Astrocyte (in vitro differentiated cells and primary cell): ENCODE measurements at regions not wholly inside any gene's neighbourhood (a gene's known extent, or its start where the extent isn't known, plus 50 kb on each side); places are given as distances from the start of the nearest gene placed in this dataset.

ENCODE experiments used
- DNase-seq: peaks from one replicate; pipeline ENCODE4 v3.0.0-alpha.2; 2010; ENCODE audit warnings: low read depth
- FAIRE-seq: peaks from 2 replicates; lab custom pipeline; 2011; peaks lifted over from hg19 to GRCh38; lab: Jason Lieb, UNC
- H2AFZ ChIP-seq: 2 replicates; pipeline ENCODE4 v1.6.0; 2012; ENCODE audit warnings: low read depth, low read length, inconsistent platforms
- H3K27ac ChIP-seq: 2 replicates; pipeline ENCODE4 v1.5.1; 2011; ENCODE audit warnings: low read depth, low read length, inconsistent platforms
- H3K27me3 ChIP-seq: 2 replicates; pipeline ENCODE4 v1.6.0; 2011; ENCODE audit warnings: low read length, inconsistent platforms; ENCODE audit not compliant: insufficient read depth
- H3K36me3 ChIP-seq: 2 replicates; pipeline ENCODE4 v1.5.1; 2011; ENCODE audit warnings: low read length, inconsistent platforms; ENCODE audit not compliant: insufficient read depth
- H3K4me1 ChIP-seq: 2 replicates; pipeline ENCODE4 v1.5.1; 2011; ENCODE audit warnings: low read length, inconsistent platforms; ENCODE audit not compliant: insufficient read depth
- H3K4me2 ChIP-seq: 2 replicates; pipeline ENCODE4 v1.6.0; 2012; ENCODE audit warnings: low read length, inconsistent platforms
- H3K4me3 ChIP-seq: 2 replicates; pipeline ENCODE4 v1.5.1; 2011; ENCODE audit warnings: low read depth, mild to moderate bottlenecking, low read length, inconsistent platforms; ENCODE audit not compliant: insufficient read depth
- H3K79me2 ChIP-seq: 2 replicates; pipeline ENCODE4 v1.6.0; 2012; ENCODE audit warnings: mild to moderate bottlenecking, low read length, inconsistent platforms; ENCODE audit not compliant: insufficient read depth
- H3K9ac ChIP-seq: 2 replicates; pipeline ENCODE4 v1.6.0; 2012; ENCODE audit warnings: mild to moderate bottlenecking, low read length, inconsistent platforms
- H3K9me3 ChIP-seq: 2 replicates; pipeline ENCODE4 v1.5.1; 2012; ENCODE audit warnings: low read depth, mild to moderate bottlenecking, low read length, inconsistent platforms; ENCODE audit not compliant: insufficient read depth
- H4K20me1 ChIP-seq: 2 replicates; pipeline ENCODE4 v1.6.0; 2012; ENCODE audit warnings: low read length, inconsistent platforms; ENCODE audit not compliant: insufficient read depth
- H3K27ac Mint-ChIP-seq: one replicate; pipeline ENCODE4 v1.8.0; 2021; ENCODE audit warnings: mild to moderate bottlenecking, mixed read lengths; ENCODE audit not compliant: unreplicated experiment
- H3K27me3 Mint-ChIP-seq: one replicate; pipeline ENCODE4 v1.8.0; 2021; ENCODE audit warnings: low read depth, mixed read lengths; ENCODE audit not compliant: unreplicated experiment
- H3K36me3 Mint-ChIP-seq: one replicate; pipeline ENCODE4 v1.8.0; 2021; ENCODE audit warnings: low read depth, mixed read lengths; ENCODE audit not compliant: unreplicated experiment
- H3K4me1 Mint-ChIP-seq: one replicate; pipeline ENCODE4 v1.8.0; 2021; ENCODE audit warnings: low read depth, mixed read lengths; ENCODE audit not compliant: unreplicated experiment
- H3K4me3 Mint-ChIP-seq: one replicate; pipeline ENCODE4 v1.8.0; 2021; ENCODE audit warnings: mild to moderate bottlenecking, moderate library complexity, mixed read lengths; ENCODE audit not compliant: unreplicated experiment
- H3K9me3 Mint-ChIP-seq: one replicate; pipeline ENCODE4 v1.8.0; 2021; ENCODE audit warnings: mild to moderate bottlenecking, mixed read lengths; ENCODE audit not compliant: unreplicated experiment
- EZH2 ChIP-seq: IDR thresholded peaks from 2 replicates; pipeline ENCODE4 v1.6.1; 2012; ENCODE audit warnings: mild to moderate bottlenecking, low read length, inconsistent platforms; ENCODE audit not compliant: insufficient read depth
- TF ChIP-seq, protein P1 (sequence below): IDR thresholded peaks from 2 replicates; pipeline ENCODE4 v1.5.1; 2011; ENCODE audit warnings: low read depth, mild to moderate bottlenecking, inconsistent platforms, low read length, moderate library complexity; ENCODE audit not compliant: insufficient read depth

DNA sequence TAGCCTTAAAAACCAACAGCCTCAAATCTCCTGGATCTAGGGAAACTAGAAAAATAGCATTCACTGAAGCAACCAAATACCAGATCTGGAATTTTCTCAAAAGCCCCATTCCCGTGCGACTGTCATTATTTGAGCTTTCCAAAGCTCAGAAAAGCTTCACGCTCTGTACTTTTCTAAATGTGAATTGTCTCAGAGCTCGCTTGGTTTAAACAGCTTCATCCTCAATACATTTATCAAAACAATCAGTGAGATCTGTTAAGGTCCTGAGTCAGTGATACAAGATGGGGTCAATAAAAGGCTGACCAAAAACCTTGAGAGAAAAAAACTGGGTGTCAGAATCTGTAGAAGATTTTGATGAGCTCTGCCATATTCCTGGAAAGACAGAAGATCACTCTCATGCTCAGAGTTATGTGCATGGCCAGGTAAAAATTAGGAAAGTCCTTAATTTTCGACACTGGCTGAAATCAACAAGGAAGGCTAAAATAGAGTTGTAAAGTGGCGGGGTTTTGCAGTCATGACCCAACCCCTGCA lies 60.2 kb upstream of the VPREB1 start:
- H3K36me3 Mint-ChIP-seq = no peaks in the 10 kb centered on the region
- Histone ChIP-seq H3K79me2 (no peaks in the 10 kb centered on the region), H3K9me3 (no peaks in the 10 kb centered on the region), H3K4me2 (no peak overlapping the region), H3K9ac (no peak overlapping the region), H3K4me1 (no peaks in the 10 kb centered on the region), H2AFZ (no peak overlapping the region), H3K36me3 (no peaks in the 10 kb centered on the region), H4K20me1 (no peaks in the 10 kb centered on the region), H3K27me3 (peaks cover 28% of the 10 kb centered on the region), H3K4me3 (no peak overlapping the region), H3K27ac (no peak overlapping the region)
- H3K4me1 Mint-ChIP-seq = no peaks in the 10 kb centered on the region
- H3K27me3 Mint-ChIP-seq = peaks cover 88% of the 10 kb centered on the region
- no peak overlapping the region for H3K27ac Mint-ChIP-seq
- peaks cover 9% of the 10 kb centered on the region for H3K9me3 Mint-ChIP-seq
- no peak overlapping the region for H3K4me3 Mint-ChIP-seq
- FAIRE-seq (no peak), DNase-seq (no peak)
- TF ChIP-seq EZH2 = no peak
- TF ChIP-seq, protein P1, sequence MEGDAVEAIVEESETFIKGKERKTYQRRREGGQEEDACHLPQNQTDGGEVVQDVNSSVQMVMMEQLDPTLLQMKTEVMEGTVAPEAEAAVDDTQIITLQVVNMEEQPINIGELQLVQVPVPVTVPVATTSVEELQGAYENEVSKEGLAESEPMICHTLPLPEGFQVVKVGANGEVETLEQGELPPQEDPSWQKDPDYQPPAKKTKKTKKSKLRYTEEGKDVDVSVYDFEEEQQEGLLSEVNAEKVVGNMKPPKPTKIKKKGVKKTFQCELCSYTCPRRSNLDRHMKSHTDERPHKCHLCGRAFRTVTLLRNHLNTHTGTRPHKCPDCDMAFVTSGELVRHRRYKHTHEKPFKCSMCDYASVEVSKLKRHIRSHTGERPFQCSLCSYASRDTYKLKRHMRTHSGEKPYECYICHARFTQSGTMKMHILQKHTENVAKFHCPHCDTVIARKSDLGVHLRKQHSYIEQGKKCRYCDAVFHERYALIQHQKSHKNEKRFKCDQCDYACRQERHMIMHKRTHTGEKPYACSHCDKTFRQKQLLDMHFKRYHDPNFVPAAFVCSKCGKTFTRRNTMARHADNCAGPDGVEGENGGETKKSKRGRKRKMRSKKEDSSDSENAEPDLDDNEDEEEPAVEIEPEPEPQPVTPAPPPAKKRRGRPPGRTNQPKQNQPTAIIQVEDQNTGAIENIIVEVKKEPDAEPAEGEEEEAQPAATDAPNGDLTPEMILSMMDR = no peak

- Histone ChIP-seq H3K9ac (no peak overlapping the region), H4K20me1 (no peaks in the 10 kb centered on the region), H3K4me1 (no peaks in the 10 kb centered on the region), H3K27me3 (peaks cover 29% of the 10 kb centered on the region), H3K9me3 (no peaks in the 10 kb centered on the region), H3K36me3 (no peaks in the 10 kb centered on the region), H3K4me3 (no peak overlapping the region), H3K27ac (no peak overlapping the region), H3K79me2 (no peaks in the 10 kb centered on the region), H2AFZ (no peak overlapping the region), H3K4me2 (no peak overlapping the region)
- no peaks in the 10 kb centered on the region for H3K4me1 Mint-ChIP-seq
- no peak overlapping the region for H3K4me3 Mint-ChIP-seq
- no peak for FAIRE-seq
- peaks cover 5% of the 10 kb centered on the region for H3K9me3 Mint-ChIP-seq
- no peak for TF ChIP-seq EZH2
- TF ChIP-seq, protein P1 = no peak
- DNase-seq = no peak
- no peaks in the 10 kb centered on the region for H3K36me3 Mint-ChIP-seq
- no peak overlapping the region for H3K27ac Mint-ChIP-seq
- peaks cover 89% of the 10 kb centered on the region for H3K27me3 Mint-ChIP-seq
These were observed 61.7 kb upstream of the VPREB1 start for GRCh38 chr22:22182990-22183264.

GRCh38 chr22:22182218-22182989 lies 62.2 kb upstream of the VPREB1 start:
- no peak overlapping the region for H2AFZ ChIP-seq
- no peaks in the 10 kb centered on the region for H3K79me2 ChIP-seq
- H3K36me3 ChIP-seq = no peaks in the 10 kb centered on the region
- H3K9me3 ChIP-seq = no peaks in the 10 kb centered on the region
- Mint-ChIP-seq H3K9me3 (peaks cover 2% of the 10 kb centered on the region), H3K36me3 (no peaks in the 10 kb centered on the region), H3K27ac (peak overlapping the region; percentile 60), H3K4me1 (no peaks in the 10 kb centered on the region), H3K4me3 (no peak overlapping the region), H3K27me3 (peaks cover 92% of the 10 kb centered on the region)
- FAIRE-seq (no peak), DNase-seq (no peak)
- H3K4me3 ChIP-seq = no peak overlapping the region
- no peak overlapping the region for H3K9ac ChIP-seq
- no peaks in the 10 kb centered on the region for H3K4me1 ChIP-seq
- no peak overlapping the region for H3K4me2 ChIP-seq
- H3K27me3 ChIP-seq = peaks cover 29% of the 10 kb centered on the region
- no peaks in the 10 kb centered on the region for H4K20me1 ChIP-seq
- H3K27ac ChIP-seq = no peak overlapping the region
- no peak for TF ChIP-seq EZH2
- TF ChIP-seq, protein P1 = no peak
